ENCODE measurements at regions not wholly inside any gene's neighbourhood (a gene's known extent, or its start where the extent isn't known, plus 50 kb on each side); places are given as distances from the start of the nearest gene placed in this dataset.

GRCh38 chr4:181258569-181258968 lies 984.6 kb upstream of the TENM3 start:
- Mint-ChIP-seq H3K27me3 (ENCODE audit: insufficient read depth, unreplicated experiment) (no peaks in the 10 kb centered on the region), H3K36me3 (ENCODE audit: insufficient read depth, unreplicated experiment) (no peaks in the 10 kb centered on the region), H3K4me3 (ENCODE audit: unreplicated experiment) (no peak overlapping the region), H3K27ac (ENCODE audit: low read depth, unreplicated experiment) (no peak overlapping the region), H3K4me1 (ENCODE audit: insufficient read depth, unreplicated experiment) (no peaks in the 10 kb centered on the region), H3K9me3 (ENCODE audit: unreplicated experiment) (no peaks in the 10 kb centered on the region)
- ChIA-PET CTCF (interaction anchor here (0.9 to 1.9 kb wide), 2 partner anchors 25 to 270 kb away, joined by 3 to 4 read pairs; no protein-coding TSS in a partner anchor), POLR2A (no interaction called here)
- intact Hi-C loops (cut with micrococcal nuclease), result no loop called here
- TF ChIP-seq CTCF (IDR thresholded peaks at IDR 0.05; ENCODE audit: unreplicated experiment), result no peak
- no TSS peak for BruUV-seq (replicated peaks)
- DNase-seq (ENCODE audit: unreplicated experiment), result no peak

- H3K36me3 Mint-ChIP-seq (ENCODE audit: insufficient read depth, unreplicated experiment), result no peaks in the 10 kb centered on the region
- no TSS peak for BruUV-seq (replicated peaks)
- ChIA-PET POLR2A (no interaction called here), CTCF (interaction anchor here (1.9 kb wide), 1 partner anchor 270 kb away, joined by 4 read pairs; no protein-coding TSS in a partner anchor)
- no peaks in the 10 kb centered on the region for H3K27me3 Mint-ChIP-seq (ENCODE audit: insufficient read depth, unreplicated experiment)
- TF ChIP-seq CTCF (IDR thresholded peaks at IDR 0.05; ENCODE audit: unreplicated experiment), result no peak
- intact Hi-C loops (cut with micrococcal nuclease), result no loop called here
- no peaks in the 10 kb centered on the region for H3K4me1 Mint-ChIP-seq (ENCODE audit: insufficient read depth, unreplicated experiment)
- no peak for DNase-seq (ENCODE audit: unreplicated experiment)
- H3K9me3 Mint-ChIP-seq (ENCODE audit: unreplicated experiment), result no peaks in the 10 kb centered on the region
- H3K27ac Mint-ChIP-seq (ENCODE audit: low read depth, unreplicated experiment), result no peak overlapping the region
- no peak overlapping the region for H3K4me3 Mint-ChIP-seq (ENCODE audit: unreplicated experiment)
Measured at GRCh38 chr4:181259081-181259709, 984.0 kb upstream of the TENM3 start.

- ChIA-PET CTCF (interaction anchor here (0.5 to 2.6 kb wide), 12 partner anchors 9 to 1083 kb away, joined by 3 to 21 read pairs (median 4); no protein-coding TSS in a partner anchor), POLR2A (no interaction called here)
- intact Hi-C loops (cut with micrococcal nuclease), result loop anchor here (1.0 kb wide), 1 partner anchor 267 kb away; no protein-coding TSS in a partner anchor
- Mint-ChIP-seq H3K4me3 (ENCODE audit: unreplicated experiment) (no peak overlapping the region), H3K4me1 (ENCODE audit: insufficient read depth, unreplicated experiment) (no peaks in the 10 kb centered on the region), H3K27me3 (ENCODE audit: insufficient read depth, unreplicated experiment) (no peaks in the 10 kb centered on the region), H3K36me3 (ENCODE audit: insufficient read depth, unreplicated experiment) (no peaks in the 10 kb centered on the region), H3K9me3 (ENCODE audit: unreplicated experiment) (no peaks in the 10 kb centered on the region), H3K27ac (ENCODE audit: low read depth, unreplicated experiment) (no peak overlapping the region)
- DNase-seq (ENCODE audit: unreplicated experiment), result peak; percentile 38
- BruUV-seq (replicated peaks), result no TSS peak
- TF ChIP-seq CTCF (IDR thresholded peaks at IDR 0.05; ENCODE audit: unreplicated experiment), result peak; percentile 26
Measured at GRCh38 chr4:181261279-181261678, 981.9 kb upstream of the TENM3 start.

GRCh38 chr4:181264893-181265292 lies 978.3 kb upstream of the TENM3 start:
- H3K4me1 Mint-ChIP-seq (ENCODE audit: insufficient read depth, unreplicated experiment), result no peaks in the 10 kb centered on the region
- H3K27ac Mint-ChIP-seq (ENCODE audit: low read depth, unreplicated experiment), result no peak overlapping the region
- intact Hi-C loops (cut with micrococcal nuclease), result no loop called here
- DNase-seq (ENCODE audit: unreplicated experiment), result no peak
- BruUV-seq (replicated peaks), result no TSS peak
- TF ChIP-seq CTCF (IDR thresholded peaks at IDR 0.05; ENCODE audit: unreplicated experiment), result no peak
- ChIA-PET CTCF (interaction anchor here (0.6 to 2.6 kb wide), 2 partner anchors 83 to 264 kb away, joined by 3 to 8 read pairs; no protein-coding TSS in a partner anchor), POLR2A (no interaction called here)
- H3K36me3 Mint-ChIP-seq (ENCODE audit: insufficient read depth, unreplicated experiment), result no peaks in the 10 kb centered on the region
- no peaks in the 10 kb centered on the region for H3K27me3 Mint-ChIP-seq (ENCODE audit: insufficient read depth, unreplicated experiment)
- no peaks in the 10 kb centered on the region for H3K9me3 Mint-ChIP-seq (ENCODE audit: unreplicated experiment)
- no peak overlapping the region for H3K4me3 Mint-ChIP-seq (ENCODE audit: unreplicated experiment)
